ENCODE measurements at regions not wholly inside any gene's neighbourhood (a gene's known extent, or its start where the extent isn't known, plus 50 kb on each side); places are given as distances from the start of the nearest gene placed in this dataset.

- TF ChIP-seq POLR2A (IDR thresholded peaks at IDR 0.05) = no peak
- no peak for TF ChIP-seq CTCF (IDR thresholded peaks at IDR 0.05)
Measured at GRCh38 chr10:129078346-129078745, 388.7 kb upstream of the MGMT start.

Measured in ovary (tissue), 3 donors.